Transverse colon (tissue), 4 donors: ENCODE measurements at regions not wholly inside any gene's neighbourhood (a gene's known extent, or its start where the extent isn't known, plus 50 kb on each side); places are given as distances from the start of the nearest gene placed in this dataset.

Source experiments
- DNase-seq: peaks from one replicate; pipeline ENCODE4 v3.0.0-alpha.2; 2019
- H3K27ac ChIP-seq, 4 donors: fragments of 200-600 bp; sonication (generic); 2 replicates each; pipeline ENCODE4 v1.5.1; 2016 to 2018; ENCODE audit warnings: inconsistent platforms in 4 of 4
- H3K27me3 ChIP-seq: fragments of 200-600 bp; sonication (generic); 2 replicates; pipeline ENCODE4 v1.5.1; 2017; ENCODE audit warnings: inconsistent platforms
- H3K36me3 ChIP-seq, 4 donors: fragments of 200-600 bp; sonication (generic); 2 replicates each; pipeline ENCODE4 v1.5.1; 2017 to 2019; ENCODE audit warnings: inconsistent platforms in 4 of 4
- H3K4me1 ChIP-seq, 4 donors: fragments of 200-600 bp; sonication (generic); 2 replicates each; pipeline ENCODE4 v1.5.1; 2017 to 2020; ENCODE audit warnings: inconsistent platforms in 4 of 4
- H3K4me3 ChIP-seq, 4 donors: fragments of 200-600 bp; sonication (generic); 1 replicate in 1 of 4; 2 replicates in 3 of 4; pipeline versions ENCODE4 v1.5.1 to v1.6.1; 2017 to 2019; ENCODE audit warnings: inconsistent platforms in 4 of 4
- H3K9me3 ChIP-seq, 2 donors: fragments of 200-600 bp; sonication (generic); 2 replicates each; pipeline ENCODE4 v1.5.1; 2017 to 2019; ENCODE audit warnings: inconsistent platforms in 2 of 2
- CTCF ChIP-seq, 5 experiments: fragments of 200-600 bp in 3 of 5; fragments of 450-650 bp in 2 of 5; sonication (generic) in 3 of 5; IDR thresholded peaks; 1 replicate in 2 of 5; 2 replicates in 3 of 5; pipeline ENCODE4 v1.5.1; 2016 to 2017; ENCODE audit warnings: antibody characterized with exemption in 5 of 5, inconsistent platforms in 3 of 5, mild to moderate bottlenecking in 2 of 5, moderate library complexity in 1 of 5
- EP300 ChIP-seq: sonication (generic); formaldehyde crosslinking; IDR thresholded peaks from one replicate; pipeline ENCODE4 v1.6.1; 2017; ENCODE audit warnings: antibody characterized with exemption, low read depth
- POLR2A ChIP-seq: fragments of 450-650 bp; IDR thresholded peaks from one replicate; pipeline ENCODE4 v1.6.1; 2016; ENCODE audit warnings: antibody characterized with exemption, mild to moderate bottlenecking, moderate library complexity
- POLR2AphosphoS5 ChIP-seq, 3 donors: sonication (generic); formaldehyde crosslinking; IDR thresholded peaks; one replicate each; pipeline ENCODE4 v1.6.1; 2016; ENCODE audit warnings: antibody characterized with exemption in 3 of 3
- WGBS, 2 donors: methylation state at CpG; one replicate each; pipeline ENCODE4 v1.1.5; 2018; ENCODE audit warnings: low coverage in 1 of 2; 5-methylcytosine and 5-hydroxymethylcytosine counted together
- in situ Hi-C, 4 donors: fragments of 200-750 bp; cut with MboI; loops; one replicate each; pipeline versions ENCODE4 v1.15.0 to v1.15.1; 2017; ENCODE audit warnings: low sequenced_read_pairs in 3 of 4, low pct_ligation_motif_present in 1 of 4, low pct_unique_long_range_greater_than_20kb in 1 of 4
- intact Hi-C: fragments of 100-400 bp; cut with DNase I; formaldehyde crosslinking; loops from one replicate; pipeline ENCODE4 v1.15.1; 2023; ENCODE audit warnings: low total_unique reads

- no peak for DNase-seq
- H3K9me3 ChIP-seq: peaks cover 0 to 5% of the 10 kb centered on the region in 2 donors
- TF ChIP-seq EP300 (no peak), POLR2A (no peak), CTCF (IDR thresholded peaks at IDR 0.05) (no peak), POLR2AphosphoS5 (IDR thresholded peaks at IDR 0.05) (no peak)
- H3K27ac ChIP-seq: no peak overlapping the region
- H3K4me1 ChIP-seq: no peaks in the 10 kb centered on the region
- 64 to 78% methylated on average over 2 of the region's 2 CpGs for WGBS, 2 donors
- no peak overlapping the region for H3K4me3 ChIP-seq
- in situ Hi-C loops: no loop called here
- H3K27me3 ChIP-seq: no peaks in the 10 kb centered on the region
- intact Hi-C loops: no loop called here
- H3K36me3 ChIP-seq: no peaks in the 10 kb centered on the region
Measured at GRCh38 chr10:64210211-64210610, 689.0 kb downstream of the REEP3 start.

GRCh38 chr10:64211466-64211865 lies 690.3 kb downstream of the REEP3 start:
- in situ Hi-C loops: no loop called here
- TF ChIP-seq EP300 (no peak), CTCF (IDR thresholded peaks at IDR 0.05) (no peak), POLR2A (no peak), POLR2AphosphoS5 (IDR thresholded peaks at IDR 0.05) (no peak)
- H3K27me3 ChIP-seq: no peaks in the 10 kb centered on the region
- no peaks in the 10 kb centered on the region for H3K36me3 ChIP-seq
- DNase-seq: no peak
- intact Hi-C loops: no loop called here
- no peak overlapping the region for H3K27ac ChIP-seq
- 66 to 67% methylated on average over 3 of the region's 3 CpGs for WGBS, 2 donors
- H3K4me3 ChIP-seq: no peak overlapping the region
- H3K4me1 ChIP-seq: no peaks in the 10 kb centered on the region
- peaks cover 0 to 5% of the 10 kb centered on the region in 2 donors for H3K9me3 ChIP-seq

GRCh38 chr10:64215088-64215487 lies 693.9 kb downstream of the REEP3 start:
- H3K27me3 ChIP-seq: no peaks in the 10 kb centered on the region
- TF ChIP-seq CTCF (IDR thresholded peaks at IDR 0.05) (no peak), EP300 (no peak), POLR2A (no peak), POLR2AphosphoS5 (IDR thresholded peaks at IDR 0.05) (no peak)
- no peaks in the 10 kb centered on the region for H3K4me1 ChIP-seq
- intact Hi-C loops: no loop called here
- no peak overlapping the region for H3K27ac ChIP-seq
- DNase-seq: no peak
- no peaks in the 10 kb centered on the region for H3K9me3 ChIP-seq
- H3K36me3 ChIP-seq: no peaks in the 10 kb centered on the region
- in situ Hi-C loops: no loop called here
- no peak overlapping the region for H3K4me3 ChIP-seq
- 54 to 91% methylated on average over 1 of the region's 1 CpG for WGBS, 2 donors

- no peak for DNase-seq
- 72 to 87% methylated on average over 6 of the region's 6 CpGs for WGBS, 2 donors
- Histone ChIP-seq H3K4me3 (no peak overlapping the region), H3K36me3 (no peaks in the 10 kb centered on the region), H3K4me1 (no peaks in the 10 kb centered on the region), H3K27me3 (no peaks in the 10 kb centered on the region), H3K9me3 (peaks cover under 1 to 3% of the 10 kb centered on the region in 2 donors), H3K27ac (no peak overlapping the region)
- TF ChIP-seq CTCF (IDR thresholded peaks at IDR 0.05): no peak
- TF ChIP-seq POLR2AphosphoS5 (IDR thresholded peaks at IDR 0.05): no peak
- no peak for TF ChIP-seq EP300
- in situ Hi-C loops: no loop called here
- intact Hi-C loops: no loop called here
Measured at GRCh38 chr10:64219271-64220025, 698.2 kb downstream of the REEP3 start.
